Fibroblast of the aortic adventitia (primary cell): ENCODE measurements at regions not wholly inside any gene's neighbourhood (a gene's known extent, or its start where the extent isn't known, plus 50 kb on each side); places are given as distances from the start of the nearest gene placed in this dataset.

Experiments used
- DNase-seq: peaks from one replicate; pipeline ENCODE4 v3.0.0-alpha.2; 2010; ENCODE audit warnings: low read depth
- H3K4me3 ChIP-seq: 2 replicates; pipeline ENCODE4 v1.5.1; 2011; ENCODE audit warnings: low read depth, mild to moderate bottlenecking, control low read depth, low read length, moderate library complexity
- CTCF ChIP-seq: IDR thresholded peaks from 2 replicates; pipeline ENCODE4 v1.5.1; 2011; ENCODE audit warnings: mild to moderate bottlenecking, low read length, control low read depth, inconsistent platforms; ENCODE audit not compliant: insufficient read depth

GRCh38 chr9:102594241-102594640 lies 400.9 kb upstream of the CYLC2 start:
- DNase-seq: no peak
- TF ChIP-seq CTCF: no peak
- no peak overlapping the region for H3K4me3 ChIP-seq

GRCh38 chr9:102587281-102587680 lies 407.9 kb upstream of the CYLC2 start:
- TF ChIP-seq CTCF: no peak
- H3K4me3 ChIP-seq: no peak overlapping the region
- DNase-seq: no peak

GRCh38 chr9:102569436-102569835 lies 425.7 kb upstream of the CYLC2 start:
- no peak for DNase-seq
- no peak for TF ChIP-seq CTCF
- H3K4me3 ChIP-seq: no peak overlapping the region

DNA sequence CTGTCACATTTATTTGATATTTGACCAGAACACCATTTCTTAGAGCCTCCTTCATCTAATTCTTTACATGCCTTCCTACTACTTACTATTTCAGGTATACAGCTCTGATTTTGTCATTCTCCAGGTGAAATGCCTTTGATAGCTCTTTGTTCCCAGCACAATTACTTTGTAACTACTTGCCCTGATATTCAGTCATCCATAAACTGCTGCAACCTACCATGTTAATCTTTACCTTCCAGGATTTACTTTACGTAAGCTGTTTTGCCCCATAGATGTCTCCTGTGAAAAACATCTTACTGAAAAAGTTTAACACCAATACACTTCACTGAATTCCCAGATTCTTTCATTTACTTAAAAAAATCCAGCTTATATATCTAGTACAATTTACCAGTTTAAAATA lies 443.8 kb upstream of the CYLC2 start:
- no peak for TF ChIP-seq CTCF
- DNase-seq: no peak
- H3K4me3 ChIP-seq: no peak overlapping the region

DNA sequence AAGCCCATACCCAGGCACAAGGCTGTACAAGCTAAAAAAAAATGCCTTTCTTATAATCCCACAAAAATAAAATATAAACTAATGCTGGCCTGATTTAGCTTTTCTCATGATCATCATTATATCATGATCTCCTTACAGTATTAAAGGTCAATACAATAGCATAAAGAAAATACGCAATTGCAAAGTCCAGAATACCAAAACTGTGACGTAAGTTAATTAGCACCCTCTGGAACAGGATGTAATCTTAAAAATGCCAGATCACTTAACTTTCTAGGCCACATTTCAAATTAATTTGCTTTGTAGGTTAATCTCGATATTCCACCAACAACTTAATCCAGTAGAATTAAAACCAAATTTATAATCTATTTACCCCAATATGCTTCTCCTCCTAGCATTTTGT lies 444.2 kb upstream of the CYLC2 start:
- TF ChIP-seq CTCF: no peak
- H3K4me3 ChIP-seq: no peak overlapping the region
- DNase-seq: no peak

DNA sequence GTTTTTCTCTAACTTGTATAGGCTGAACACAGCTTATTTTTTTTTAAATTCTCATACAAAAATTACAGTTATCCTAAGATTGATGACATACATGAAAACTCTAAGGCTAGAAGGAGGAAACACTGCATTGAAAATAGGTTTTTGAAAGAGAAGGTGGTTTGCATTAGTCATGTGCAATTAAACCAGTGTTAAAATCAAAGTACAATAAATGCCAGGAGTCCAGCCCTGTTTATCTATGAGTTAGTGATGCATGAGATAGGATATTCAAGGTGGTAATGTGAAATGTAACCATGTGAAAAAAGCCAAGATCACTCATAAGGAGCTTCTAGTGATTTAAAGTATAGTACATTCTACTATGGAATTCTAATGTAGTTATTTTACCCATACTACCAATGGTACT lies 444.9 kb upstream of the CYLC2 start:
- no peak for TF ChIP-seq CTCF
- no peak overlapping the region for H3K4me3 ChIP-seq
- no peak for DNase-seq

- TF ChIP-seq CTCF: no peak
- H3K4me3 ChIP-seq: no peak overlapping the region
- DNase-seq: no peak
Measured at GRCh38 chr9:102534031-102534430, 461.1 kb upstream of the CYLC2 start.
